ENCODE measurements at regions not wholly inside any gene's neighbourhood (a gene's known extent, or its start where the extent isn't known, plus 50 kb on each side); places are given as distances from the start of the nearest gene placed in this dataset.
"Not testable (repeated sequence)": the region's sequence is repeated elsewhere in the genome, so short reads cannot be mapped to it uniquely, and the experiment has no call there.

DNA sequence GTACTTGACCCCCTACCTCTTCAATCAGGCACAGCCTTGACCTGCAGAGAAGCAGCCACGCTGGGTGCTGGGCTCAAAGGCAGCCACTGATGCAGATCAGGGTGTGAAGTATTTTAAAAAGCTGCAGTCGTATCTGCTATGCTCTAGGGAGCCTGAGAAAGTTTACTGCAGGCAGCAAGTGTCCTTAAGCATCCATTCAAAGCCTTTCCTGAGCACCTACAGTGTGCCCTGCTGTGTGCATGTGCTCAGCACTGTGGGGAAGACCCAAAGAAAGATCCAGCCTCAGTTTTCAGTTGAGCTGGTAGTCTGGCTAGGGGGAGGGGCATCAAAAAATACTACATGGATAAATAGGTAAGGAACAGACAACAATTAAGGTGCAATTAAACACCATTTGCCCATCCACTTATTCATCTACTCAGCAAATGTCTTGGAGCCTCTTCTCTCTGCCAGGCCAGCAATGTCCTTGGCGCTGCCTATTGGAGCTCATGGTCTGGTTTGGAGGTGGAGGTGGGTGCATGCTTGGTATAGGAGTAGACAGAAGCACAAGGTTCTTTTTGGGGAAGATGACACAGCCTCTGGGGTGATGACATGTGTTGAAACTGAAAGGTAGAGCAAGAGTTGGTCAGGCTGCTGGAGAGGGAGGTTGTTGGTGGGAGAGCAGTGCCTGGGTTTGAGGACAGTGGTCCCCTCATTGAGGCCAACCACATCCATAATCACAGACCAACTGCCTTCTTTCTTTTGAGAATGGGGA lies 85.9 kb upstream of the PRR23C start:
- DNase-seq (ENCODE audit: extremely low spot score, insufficient read length, low read depth) (no peak), FAIRE-seq (no peak)

DNA sequence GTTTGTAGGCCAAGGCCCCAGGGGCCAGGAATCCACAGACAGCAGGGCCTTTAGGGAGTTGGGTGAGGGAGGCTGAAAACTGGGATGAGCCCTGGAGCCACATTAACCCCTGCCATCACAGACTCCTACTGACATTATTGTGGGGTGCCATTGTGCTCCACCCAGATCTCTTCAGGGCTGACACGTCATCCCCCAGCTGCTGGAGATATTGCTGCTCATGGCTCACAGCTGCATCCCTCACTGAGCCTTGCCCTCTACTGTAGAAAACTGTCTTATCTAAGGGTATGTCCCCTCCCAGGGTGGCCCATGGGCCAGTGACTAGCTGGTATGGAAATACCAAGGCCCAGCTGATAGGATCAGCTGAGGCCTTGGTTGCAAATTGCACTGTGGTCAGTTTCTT lies 87.3 kb upstream of the PRR23C start:
- FAIRE-seq = no peak

DNA sequence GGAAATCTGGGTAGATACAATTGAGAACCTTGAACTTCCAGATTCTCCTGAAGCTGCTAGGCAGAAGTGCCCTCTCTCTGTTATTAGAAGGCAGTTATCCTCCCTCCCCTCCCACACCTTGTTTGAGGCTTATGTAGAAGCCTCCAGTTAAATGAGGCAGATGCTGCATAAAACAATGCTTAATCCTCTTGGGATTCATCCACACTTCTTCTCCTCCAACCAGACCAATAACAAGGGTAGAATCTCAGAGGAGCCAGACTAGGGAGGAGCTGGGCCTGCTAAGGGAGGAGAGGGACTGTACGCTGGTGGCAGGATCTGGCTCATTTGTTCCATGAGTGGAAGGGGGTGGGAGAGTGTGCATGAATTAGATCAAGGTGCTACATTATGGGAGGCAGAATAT lies 88.3 kb upstream of the PRR23C start:
- FAIRE-seq = no peak
- no peak for DNase-seq (ENCODE audit: extremely low spot score, insufficient read length, low read depth)

More for the DNA sequence above, 87.3 kb upstream of the PRR23C start:
- DNase-seq (ENCODE audit: extremely low spot score, insufficient read length, low read depth) = no peak

DNA sequence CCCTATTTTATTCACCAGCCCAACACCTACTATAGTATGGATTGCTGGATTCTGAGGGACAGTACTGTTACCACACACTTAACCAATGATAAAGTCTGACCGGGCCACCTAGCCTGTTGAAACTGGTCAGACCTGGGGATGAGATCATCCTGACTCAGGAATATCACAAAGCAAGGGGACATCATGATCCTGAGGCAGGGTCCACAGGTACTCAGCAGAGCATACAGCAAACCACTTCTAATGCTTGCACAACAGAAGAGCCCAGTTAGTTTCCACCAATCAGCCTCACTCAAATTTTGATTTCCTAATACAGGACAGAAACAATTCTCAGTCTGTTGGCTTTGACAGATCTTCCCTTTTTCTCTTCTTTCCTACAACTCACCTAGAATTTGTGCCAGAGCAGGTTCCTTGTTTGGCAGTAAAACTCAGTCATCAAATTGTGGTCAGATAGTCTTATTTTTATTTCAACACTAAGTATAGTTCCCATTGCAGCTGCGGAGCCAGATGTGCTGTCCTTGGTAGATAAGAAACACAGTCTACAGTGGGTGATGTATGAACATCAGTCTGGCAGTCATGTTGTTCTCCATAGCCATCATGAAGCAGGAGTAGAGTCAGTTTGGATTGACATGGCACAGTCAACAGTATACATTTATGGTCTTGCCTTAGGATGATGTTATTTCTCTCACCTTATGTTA lies 90.1 kb upstream of the PRR23C start:
- FAIRE-seq = no peak

DNA sequence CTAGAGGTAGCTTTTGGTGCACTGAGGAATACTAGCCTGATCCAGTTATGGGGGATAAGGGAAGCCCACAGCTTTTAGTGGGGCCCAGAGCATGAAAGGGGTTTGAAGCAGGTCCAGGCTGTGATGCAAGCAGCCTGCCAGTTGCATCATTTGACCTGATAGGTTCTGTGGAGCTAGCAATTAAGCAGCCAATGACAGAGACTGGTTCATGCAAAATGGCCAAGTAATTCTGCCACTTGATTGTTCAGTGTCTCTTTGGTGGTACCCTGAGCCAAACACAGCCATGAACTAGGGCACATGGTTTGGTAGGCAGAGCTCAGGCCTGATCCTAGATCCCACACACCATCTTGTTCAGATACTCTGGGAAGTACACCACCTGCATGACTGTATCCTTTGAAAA lies 91.0 kb upstream of the PRR23C start:
- FAIRE-seq (no peak), DNase-seq (ENCODE audit: extremely low spot score, insufficient read length, low read depth) (no peak)

More for the DNA sequence above, 90.1 kb upstream of the PRR23C start:
- DNase-seq (ENCODE audit: extremely low spot score, insufficient read length, low read depth) = no peak

DNA sequence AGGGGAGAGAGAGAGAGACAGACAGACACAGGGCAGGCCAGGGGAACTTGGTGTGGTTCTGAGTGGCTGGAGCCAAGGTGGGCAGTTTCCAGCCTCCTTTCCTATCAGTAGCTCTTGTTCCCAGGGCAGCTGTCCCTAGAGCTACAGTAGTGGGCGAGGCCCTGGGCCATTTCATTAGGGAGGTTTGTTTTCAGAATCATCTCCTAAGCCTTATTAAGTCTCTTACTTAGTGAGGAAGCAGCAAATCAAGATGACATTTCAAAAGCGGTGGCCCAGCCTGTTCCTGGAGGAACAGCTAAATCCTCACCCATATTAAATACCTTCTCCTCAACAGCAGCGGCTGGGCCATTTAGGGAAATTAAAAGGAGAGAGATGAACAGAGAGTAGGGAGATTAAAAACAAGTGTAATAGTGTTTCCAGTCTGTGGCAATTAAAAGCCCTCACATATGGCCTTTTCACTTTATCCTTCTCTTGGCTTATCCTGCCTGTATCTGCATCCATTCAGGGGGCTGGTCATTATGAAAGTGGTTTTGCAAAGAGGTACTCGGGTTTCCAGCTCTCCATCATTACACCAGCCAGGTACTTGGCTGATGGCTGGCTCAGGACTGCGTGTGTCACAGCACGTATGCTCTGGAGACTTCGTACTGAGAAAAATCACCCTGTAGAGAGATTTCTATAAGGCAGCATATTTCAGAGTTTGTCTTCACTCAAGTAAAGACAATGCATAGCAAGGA lies 91.9 kb upstream of the PRR23C start:
- DNase-seq (ENCODE audit: extremely low spot score, insufficient read length, low read depth) = no peak
- no peak for FAIRE-seq

DNA sequence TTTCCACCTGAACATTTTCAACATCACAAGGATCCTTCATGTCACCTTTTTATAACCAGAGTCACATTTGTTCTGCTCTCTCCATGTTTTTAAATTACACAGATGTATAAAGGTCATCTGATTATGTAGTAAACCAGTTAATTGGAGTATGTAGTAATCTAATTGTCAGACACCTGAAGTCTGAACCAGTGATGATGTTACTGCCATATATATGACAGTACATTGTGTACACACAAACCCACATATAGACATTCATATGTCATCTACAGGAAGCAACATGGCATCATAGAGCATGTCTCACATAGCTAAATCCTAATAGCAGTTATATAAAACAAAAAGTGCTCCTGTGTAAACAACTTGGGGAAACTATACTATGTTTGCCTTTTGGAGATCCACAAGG lies 95.9 kb upstream of the PRR23C start:
- FAIRE-seq = no peak
- no peak for DNase-seq (ENCODE audit: extremely low spot score, insufficient read length, low read depth)

DNA sequence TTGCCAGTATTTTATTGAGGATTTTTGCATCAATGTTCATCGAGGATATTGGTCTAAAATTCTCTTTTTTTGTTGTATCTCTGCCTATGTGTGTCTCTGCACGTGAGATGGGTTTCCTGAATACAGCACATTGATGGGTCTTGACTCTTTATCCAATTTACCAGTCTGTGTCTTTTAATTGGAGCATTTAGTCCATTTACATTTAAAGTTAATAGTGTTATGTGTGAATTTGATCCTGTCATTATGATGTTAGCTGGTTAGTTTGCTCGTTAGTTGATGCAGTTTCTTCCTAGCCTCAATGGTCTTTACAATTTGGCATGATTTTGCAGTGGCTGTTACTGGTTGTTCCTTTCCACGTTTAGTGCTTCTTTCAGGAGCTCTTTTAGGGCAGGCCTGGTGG lies 101.3 kb upstream of the PRR23C start:
- FAIRE-seq; DNase-seq (ENCODE audit: extremely low spot score, insufficient read length, low read depth): not testable (repeated sequence)

DNA sequence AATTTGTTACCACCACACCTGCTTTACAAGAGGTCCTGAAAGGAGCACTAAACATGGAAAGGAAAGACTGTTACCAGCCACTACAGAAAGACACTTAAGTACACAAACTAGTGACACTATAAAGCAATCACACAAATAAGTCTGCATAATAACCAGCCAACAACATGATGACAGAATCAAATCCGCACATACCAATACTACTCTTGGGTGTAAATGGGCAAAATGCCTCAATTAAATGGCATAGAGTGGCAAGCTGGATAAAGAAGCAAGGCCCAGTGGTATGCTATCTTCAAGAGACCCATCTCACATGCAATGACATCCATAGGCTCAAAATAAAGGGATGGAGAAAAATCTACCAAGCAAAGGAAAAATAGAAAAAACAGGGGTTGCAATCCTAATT lies 106.8 kb upstream of the PRR23C start:
- FAIRE-seq = no peak
- DNase-seq (ENCODE audit: extremely low spot score, insufficient read length, low read depth) = no peak

DNA sequence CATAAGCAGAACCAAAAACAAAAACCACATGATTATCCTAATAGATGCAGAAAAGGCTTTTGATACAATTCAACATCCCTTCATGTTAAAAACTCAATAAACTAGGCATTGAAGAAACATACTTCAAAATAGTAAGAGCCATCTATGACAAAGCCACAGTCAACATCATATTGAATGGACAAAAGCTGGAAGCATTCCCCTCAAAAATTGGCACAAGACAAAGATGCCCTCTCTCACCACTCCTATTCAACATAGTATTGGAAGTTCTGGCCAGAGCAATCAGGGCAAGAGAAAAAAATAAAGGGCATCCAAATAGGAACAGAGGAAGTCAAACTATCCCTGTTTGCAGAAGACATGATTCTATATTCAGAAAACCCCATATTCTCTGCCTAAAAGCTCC lies 108.7 kb upstream of the PRR23C start:
- not testable (repeated sequence) for FAIRE-seq; DNase-seq (ENCODE audit: extremely low spot score, insufficient read length, low read depth)

DNA sequence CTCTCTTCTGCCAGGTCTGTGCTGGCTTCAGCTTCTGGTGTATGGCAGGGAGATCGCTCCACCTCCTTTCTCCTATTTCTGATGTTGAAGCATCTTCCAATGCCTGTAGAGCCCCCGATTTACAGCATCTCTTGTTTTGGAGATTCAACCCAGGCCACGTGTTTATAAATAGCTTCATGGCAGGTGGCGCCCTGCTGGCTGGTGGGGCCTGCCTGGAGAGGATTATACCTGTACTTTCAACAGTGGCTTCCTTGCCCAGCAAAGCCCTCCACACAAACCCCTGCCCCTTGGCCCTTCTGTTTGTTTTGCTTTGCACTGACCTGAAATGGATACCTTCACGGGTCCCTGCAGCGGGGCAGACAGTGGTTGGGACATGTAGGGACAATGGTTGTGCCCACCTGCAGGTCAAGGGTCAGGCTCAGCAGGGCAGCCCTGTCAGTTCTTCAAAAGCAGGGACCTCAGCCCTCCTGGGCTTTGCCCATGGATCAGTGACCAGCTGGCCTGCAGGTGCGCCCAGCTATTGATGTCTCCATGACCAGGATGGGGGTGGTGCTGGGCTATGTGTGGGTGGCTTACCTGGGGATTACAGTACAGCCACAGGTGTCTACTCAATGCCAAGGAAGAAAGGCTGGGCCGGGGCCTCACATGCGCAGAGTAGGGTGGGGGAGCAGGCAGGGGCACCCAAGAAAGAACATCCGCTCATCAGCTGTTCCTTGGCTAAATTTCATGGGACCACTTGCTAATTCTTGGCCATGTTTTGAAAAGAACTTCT lies 112.7 kb upstream of the PRR23C start:
- DNase-seq (ENCODE audit: extremely low spot score, insufficient read length, low read depth) = no peak

DNA sequence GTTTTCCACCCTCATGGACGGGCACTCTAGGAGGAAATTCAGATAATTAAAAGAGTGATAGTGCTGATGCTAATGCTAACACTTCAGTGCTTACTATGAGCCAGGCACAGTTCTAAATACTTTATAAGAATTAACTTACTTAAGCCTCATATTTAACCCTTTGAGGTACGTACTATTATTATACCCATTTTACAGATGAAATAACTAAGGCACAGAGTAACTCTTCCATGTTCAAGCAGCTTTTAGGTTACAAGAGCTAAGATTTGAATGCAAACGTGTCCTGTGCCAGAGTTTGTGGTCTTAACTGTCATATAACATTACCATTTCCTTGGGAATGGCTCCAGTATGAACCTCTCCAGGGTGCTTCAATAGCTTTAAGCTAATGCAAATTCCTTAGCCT lies 114.7 kb upstream of the PRR23C start:
- FAIRE-seq = no peak
- no peak for DNase-seq (ENCODE audit: extremely low spot score, insufficient read length, low read depth)

More for the DNA sequence above, 112.7 kb upstream of the PRR23C start:
- FAIRE-seq = no peak

DNA sequence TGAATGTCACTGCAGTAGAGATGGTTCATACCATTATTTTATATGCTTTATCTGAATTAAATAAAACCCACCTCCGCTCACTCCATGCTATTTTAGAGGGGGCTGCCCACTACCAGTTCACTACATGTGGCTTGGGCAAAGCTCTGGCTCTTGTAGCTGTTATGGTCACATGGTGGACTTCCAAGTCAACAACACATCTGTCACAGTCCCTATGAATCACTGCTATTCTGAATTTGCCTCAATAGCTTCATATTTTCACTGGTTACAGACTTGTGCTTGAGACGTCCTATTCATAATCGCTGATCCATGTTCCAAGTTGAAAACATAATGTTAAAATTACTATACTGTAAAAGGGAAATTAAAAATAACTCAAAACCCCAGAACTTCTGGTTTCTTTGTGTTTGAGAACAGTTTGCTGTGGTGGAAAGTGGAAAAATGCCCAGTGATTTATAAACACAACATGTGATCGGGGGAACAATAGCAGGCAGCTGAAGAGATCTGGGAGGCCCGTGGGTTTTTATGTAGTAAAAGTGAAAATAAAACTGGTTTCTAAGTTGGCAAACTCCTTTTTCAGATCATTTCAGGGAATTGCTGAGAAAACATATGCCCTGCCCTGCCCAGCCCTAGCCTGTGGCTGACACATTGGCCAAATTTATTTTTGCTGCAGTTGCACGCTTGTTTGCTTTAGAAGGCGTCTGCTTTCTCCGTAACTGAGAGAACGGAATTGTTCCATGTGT lies 128.8 kb upstream of the PRR23C start:
- FAIRE-seq = no peak
- no peak for DNase-seq (ENCODE audit: extremely low spot score, insufficient read length, low read depth)

DNA sequence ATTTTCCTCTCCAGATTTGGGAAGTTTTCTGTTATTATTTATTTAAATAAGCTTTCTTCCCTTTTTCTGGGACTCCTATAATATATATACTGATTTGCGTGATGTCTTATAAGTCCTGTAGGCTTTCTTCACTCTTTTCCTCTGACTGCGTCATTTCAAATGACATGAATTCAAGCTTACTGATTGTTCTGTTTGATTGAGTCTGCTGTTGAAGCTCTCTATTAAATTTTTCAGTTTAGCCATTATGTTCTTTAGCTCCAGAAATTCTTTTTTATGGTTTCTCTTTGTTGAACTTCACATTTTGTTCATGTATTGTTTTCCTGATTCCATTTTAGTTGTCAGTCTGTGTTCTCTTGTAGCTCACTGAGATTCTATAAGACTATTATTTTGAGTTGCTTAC lies 135.8 kb upstream of the PRR23C start:
- DNase-seq (ENCODE audit: extremely low spot score, insufficient read length, low read depth) (no peak), FAIRE-seq (no peak)

DNA sequence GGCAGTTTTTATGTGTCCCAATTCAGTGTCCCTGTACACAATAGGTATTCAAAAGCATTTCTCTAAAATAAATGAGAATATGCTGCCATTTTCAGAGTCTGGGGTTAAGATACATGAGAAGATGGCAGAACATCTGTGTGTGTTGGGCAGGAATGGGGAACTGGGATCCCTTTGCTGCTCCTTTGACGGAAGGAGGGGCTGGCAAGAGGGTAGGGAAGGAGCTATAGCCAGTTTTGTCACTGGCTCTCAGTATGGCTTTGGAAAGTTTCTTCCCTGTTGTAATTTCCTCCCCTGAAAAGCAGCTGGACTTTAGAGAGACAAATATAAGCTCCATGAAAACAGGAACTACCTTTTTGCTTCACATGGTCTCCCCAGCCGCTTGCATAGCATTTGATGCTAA lies 137.5 kb upstream of the PRR23C start:
- DNase-seq (ENCODE audit: extremely low spot score, insufficient read length, low read depth) (no peak), FAIRE-seq (no peak)

DNA sequence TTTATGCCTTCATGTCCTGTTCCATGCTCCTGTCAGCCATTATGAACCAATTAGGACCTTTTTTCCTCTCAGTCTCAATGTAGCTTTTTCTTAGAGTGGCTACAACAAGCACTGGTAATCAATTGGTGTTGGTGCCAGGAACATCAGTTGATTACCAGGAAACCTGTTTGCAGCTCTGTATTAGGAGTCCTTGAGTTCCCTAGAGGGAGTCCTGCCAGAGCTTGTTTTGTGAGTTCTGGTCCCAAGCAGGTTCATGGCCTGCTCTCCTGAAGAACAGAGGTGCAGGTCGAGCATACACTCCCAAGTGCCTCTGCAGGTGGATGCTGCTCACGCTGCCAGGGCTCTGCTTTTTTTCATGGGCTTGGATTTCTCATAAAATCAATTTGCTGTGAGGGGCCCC lies 137.9 kb upstream of the PRR23C start:
- no peak for DNase-seq (ENCODE audit: extremely low spot score, insufficient read length, low read depth)
- FAIRE-seq = no peak

DNA sequence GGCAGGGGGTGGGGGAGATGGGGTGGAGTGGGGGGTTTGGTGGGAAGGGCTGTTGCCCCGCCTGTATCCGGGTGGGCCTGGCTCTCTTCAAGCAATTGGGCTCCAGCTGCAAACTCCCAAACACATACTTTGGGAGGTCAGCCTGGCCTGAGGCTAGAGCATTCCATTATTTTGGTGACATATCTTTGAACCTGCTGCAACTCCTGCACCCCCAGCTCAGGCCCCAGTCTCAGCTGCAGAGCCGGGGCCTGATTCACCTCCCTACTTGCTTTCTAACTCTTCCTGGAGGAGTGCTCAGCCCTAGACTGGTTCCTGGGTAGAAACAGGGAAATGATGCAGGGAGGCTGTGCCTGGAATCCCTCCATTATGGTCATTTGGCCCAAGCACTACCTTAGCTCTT lies 140.8 kb upstream of the PRR23C start:
- FAIRE-seq = no peak

DNA sequence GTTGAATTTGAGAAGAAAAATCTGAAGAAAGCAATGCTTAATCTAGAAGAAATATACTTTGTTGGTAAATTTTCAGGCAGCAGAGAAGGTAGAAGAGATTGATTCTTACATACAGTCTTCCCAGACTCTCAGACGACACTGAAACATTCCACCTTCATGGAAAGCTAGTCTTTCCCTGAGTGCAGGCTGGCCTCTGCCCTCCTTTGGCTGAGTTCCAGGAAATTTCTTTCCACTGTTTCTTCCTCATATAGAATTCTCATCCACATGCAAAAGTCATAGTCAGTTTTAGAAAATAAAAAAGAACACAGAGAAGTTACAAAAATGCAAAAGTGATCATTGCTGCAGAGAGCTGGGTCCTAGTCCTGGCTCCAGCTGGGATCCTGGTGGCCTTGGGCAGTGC lies 142.5 kb upstream of the PRR23C start:
- FAIRE-seq = no peak

More for the DNA sequence above, 140.8 kb upstream of the PRR23C start:
- DNase-seq (ENCODE audit: extremely low spot score, insufficient read length, low read depth) = no peak

DNA sequence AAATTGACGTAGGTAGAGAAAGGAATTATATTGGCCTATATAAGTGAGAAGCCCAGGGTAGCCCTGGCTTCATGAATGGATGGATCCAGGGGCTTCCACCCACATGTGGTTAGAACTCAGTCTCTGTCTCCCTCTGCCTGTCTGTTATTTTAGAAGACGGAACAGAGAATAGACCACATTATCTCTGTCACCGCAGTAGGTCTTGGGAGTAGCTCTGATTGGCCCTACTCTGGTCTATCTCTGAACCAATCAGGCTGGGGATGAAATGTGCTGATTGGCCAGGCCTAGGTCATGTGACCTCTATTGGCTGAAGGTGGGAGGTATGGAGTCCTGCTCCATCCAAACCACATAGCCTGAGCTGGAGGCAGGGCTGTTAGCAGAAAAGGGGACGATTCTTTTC lies 143.0 kb upstream of the PRR23C start:
- FAIRE-seq = no peak
- DNase-seq (ENCODE audit: extremely low spot score, insufficient read length, low read depth) = no peak

More for the DNA sequence above, 142.5 kb upstream of the PRR23C start:
- DNase-seq (ENCODE audit: extremely low spot score, insufficient read length, low read depth) = no peak

DNA sequence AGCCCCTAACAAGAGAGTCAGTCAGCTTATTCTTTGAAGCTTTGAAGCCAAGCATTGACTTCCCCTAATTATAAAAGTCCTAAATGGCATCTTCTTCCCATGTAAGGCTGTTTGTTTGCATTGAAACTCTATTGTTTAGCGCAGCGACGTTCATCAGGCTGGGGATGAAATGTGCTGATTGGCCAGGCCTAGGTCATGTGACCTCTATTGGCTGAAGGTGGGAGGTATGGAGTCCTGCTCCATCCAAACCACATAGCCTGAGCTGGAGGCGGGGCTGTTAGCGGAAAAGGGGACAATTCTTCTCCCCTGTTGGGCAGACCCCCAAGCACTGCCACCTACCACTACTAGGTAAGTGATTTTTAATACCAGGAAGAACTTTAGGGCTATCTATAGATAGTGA lies 145.3 kb upstream of the PRR23C start:
- FAIRE-seq (no peak), DNase-seq (ENCODE audit: extremely low spot score, insufficient read length, low read depth) (no peak)
